ENCODE measurements at regions not wholly inside any gene's neighbourhood (a gene's known extent, or its start where the extent isn't known, plus 50 kb on each side); places are given as distances from the start of the nearest gene placed in this dataset.

DNA sequence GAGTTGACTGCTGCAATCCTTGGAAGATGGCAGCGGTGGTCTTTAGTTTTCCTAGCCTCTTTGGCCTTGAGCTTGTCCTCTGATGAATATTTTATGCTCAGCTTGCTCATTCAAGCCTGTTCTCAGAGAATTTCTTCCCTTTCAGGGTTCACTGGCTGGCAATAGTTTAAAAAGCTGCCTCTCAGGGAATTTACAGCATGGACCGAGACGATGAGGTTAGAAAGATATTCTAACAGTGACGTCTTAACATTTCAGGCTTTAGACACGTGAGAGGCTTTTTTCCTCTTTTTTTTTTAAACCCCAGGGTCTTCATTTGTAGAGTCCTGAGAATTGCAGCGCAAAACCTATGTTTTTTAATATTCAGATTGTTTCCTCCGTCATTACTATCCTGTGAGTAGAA is 120.3 kb upstream of the CLSTN2 start:
- Histone ChIP-seq H4K20me1 (ENCODE audit: insufficient read depth, low read length) (no peaks in the 10 kb centered on the region), H3K27me3 (replicated peaks; ENCODE audit: insufficient read depth, low read length) (no peaks in the 10 kb centered on the region), H3K4me2 (ENCODE audit: low read depth, low read length) (no peak overlapping the region), H3K9me3 (replicated peaks; ENCODE audit: insufficient read depth, low read length) (no peaks in the 10 kb centered on the region), H3K9ac (ENCODE audit: low read length) (no peak overlapping the region), H3K4me1 (ENCODE audit: low read length) (peaks cover 17% of the 10 kb centered on the region), H3K36me3 (replicated peaks; ENCODE audit: insufficient read depth, low read length) (no peaks in the 10 kb centered on the region), H3K9me2 (replicated peaks; ENCODE audit: insufficient read depth, low read length) (no peaks in the 10 kb centered on the region), H3K27ac (ENCODE audit: low read length) (no peak overlapping the region), H3K4me3 (ENCODE audit: low read length) (no peak overlapping the region), H3F3A (ENCODE audit: insufficient read depth, low read length) (no peaks in the 10 kb centered on the region), H3K79me2 (ENCODE audit: low read length) (no peaks in the 10 kb centered on the region), H2AFZ (ENCODE audit: low read length) (no peak overlapping the region)
- TF ChIP-seq, protein P1, sequence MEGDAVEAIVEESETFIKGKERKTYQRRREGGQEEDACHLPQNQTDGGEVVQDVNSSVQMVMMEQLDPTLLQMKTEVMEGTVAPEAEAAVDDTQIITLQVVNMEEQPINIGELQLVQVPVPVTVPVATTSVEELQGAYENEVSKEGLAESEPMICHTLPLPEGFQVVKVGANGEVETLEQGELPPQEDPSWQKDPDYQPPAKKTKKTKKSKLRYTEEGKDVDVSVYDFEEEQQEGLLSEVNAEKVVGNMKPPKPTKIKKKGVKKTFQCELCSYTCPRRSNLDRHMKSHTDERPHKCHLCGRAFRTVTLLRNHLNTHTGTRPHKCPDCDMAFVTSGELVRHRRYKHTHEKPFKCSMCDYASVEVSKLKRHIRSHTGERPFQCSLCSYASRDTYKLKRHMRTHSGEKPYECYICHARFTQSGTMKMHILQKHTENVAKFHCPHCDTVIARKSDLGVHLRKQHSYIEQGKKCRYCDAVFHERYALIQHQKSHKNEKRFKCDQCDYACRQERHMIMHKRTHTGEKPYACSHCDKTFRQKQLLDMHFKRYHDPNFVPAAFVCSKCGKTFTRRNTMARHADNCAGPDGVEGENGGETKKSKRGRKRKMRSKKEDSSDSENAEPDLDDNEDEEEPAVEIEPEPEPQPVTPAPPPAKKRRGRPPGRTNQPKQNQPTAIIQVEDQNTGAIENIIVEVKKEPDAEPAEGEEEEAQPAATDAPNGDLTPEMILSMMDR (IDR thresholded peaks at IDR 0.05; ENCODE audit: low read length): no peak
- TF ChIP-seq EZH2 (optimal IDR thresholded peaks at IDR 0.05; ENCODE audit: low read depth, low read length) (no peak), EZH2phosphoT487 (IDR thresholded peaks at IDR 0.05; ENCODE audit: low read length) (no peak)
- DNase-seq: no peak

DNA sequence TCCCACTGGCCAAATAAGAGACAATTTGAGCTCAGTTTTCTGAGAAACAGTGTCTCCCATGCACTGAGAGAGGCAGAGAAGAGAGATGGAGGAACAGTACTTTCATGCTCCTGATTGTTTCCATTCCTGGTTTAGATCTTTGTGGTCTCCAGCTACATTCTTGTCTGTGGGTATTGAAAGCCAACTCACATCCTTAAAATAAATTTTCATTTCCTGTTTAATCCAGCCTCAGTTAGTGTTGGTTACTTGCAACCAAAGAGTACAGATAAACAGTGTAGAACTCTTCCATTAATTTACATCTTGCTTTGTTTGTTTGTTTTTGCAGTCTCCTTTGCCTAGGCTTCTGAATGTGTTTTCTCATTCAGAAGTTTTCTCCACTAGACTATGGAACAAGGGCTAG is 123.7 kb upstream of the CLSTN2 start:
- no peak overlapping the region for H2AFZ ChIP-seq (ENCODE audit: low read length)
- no peaks in the 10 kb centered on the region for H3K36me3 ChIP-seq (replicated peaks; ENCODE audit: insufficient read depth, low read length)
- H3K9ac ChIP-seq (ENCODE audit: low read length): no peak overlapping the region
- H3F3A ChIP-seq (ENCODE audit: insufficient read depth, low read length): no peaks in the 10 kb centered on the region
- no peaks in the 10 kb centered on the region for H3K9me2 ChIP-seq (replicated peaks; ENCODE audit: insufficient read depth, low read length)
- H3K27ac ChIP-seq (ENCODE audit: low read length): no peak overlapping the region
- H4K20me1 ChIP-seq (ENCODE audit: insufficient read depth, low read length): no peaks in the 10 kb centered on the region
- no peak for DNase-seq
- no peak for TF ChIP-seq EZH2 (optimal IDR thresholded peaks at IDR 0.05; ENCODE audit: low read depth, low read length)
- TF ChIP-seq EZH2phosphoT487 (IDR thresholded peaks at IDR 0.05; ENCODE audit: low read length): no peak
- TF ChIP-seq, protein P1 (IDR thresholded peaks at IDR 0.05; ENCODE audit: low read length): no peak
- no peaks in the 10 kb centered on the region for H3K9me3 ChIP-seq (replicated peaks; ENCODE audit: insufficient read depth, low read length)
- no peak overlapping the region for H3K4me3 ChIP-seq (ENCODE audit: low read length)
- H3K79me2 ChIP-seq (ENCODE audit: low read length): no peaks in the 10 kb centered on the region
- peaks cover 17% of the 10 kb centered on the region for H3K4me1 ChIP-seq (ENCODE audit: low read length)
- no peaks in the 10 kb centered on the region for H3K27me3 ChIP-seq (replicated peaks; ENCODE audit: insufficient read depth, low read length)
- H3K4me2 ChIP-seq (ENCODE audit: low read depth, low read length): peak overlapping the region; percentile 24; the same call in 1 of the 2 replicates

DNA sequence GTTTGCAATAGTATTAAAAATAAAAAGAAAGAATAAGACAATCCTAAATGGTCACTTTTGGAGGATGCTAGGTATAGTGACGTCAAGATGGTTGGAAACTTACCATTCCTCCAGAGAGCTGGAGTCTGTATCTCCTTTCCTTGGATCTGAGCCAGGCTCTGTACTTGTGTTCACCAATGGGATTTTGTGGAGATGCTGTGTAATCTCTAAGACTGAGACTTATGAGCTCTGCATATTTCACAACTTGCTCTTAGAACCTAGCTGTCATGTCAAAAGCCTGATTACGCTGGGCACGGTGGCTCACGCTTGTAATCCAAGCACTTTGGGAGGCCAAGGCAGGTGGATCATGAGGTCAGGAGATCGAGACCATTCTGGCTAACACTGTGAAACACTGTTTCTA is 126.8 kb upstream of the CLSTN2 start:
- Histone ChIP-seq H4K20me1 (ENCODE audit: insufficient read depth, low read length) (no peaks in the 10 kb centered on the region), H3K4me2 (ENCODE audit: low read depth, low read length) (no peak overlapping the region), H3K9me3 (replicated peaks; ENCODE audit: insufficient read depth, low read length) (no peaks in the 10 kb centered on the region), H3K27ac (ENCODE audit: low read length) (no peak overlapping the region), H3K9me2 (replicated peaks; ENCODE audit: insufficient read depth, low read length) (no peaks in the 10 kb centered on the region), H3K4me3 (ENCODE audit: low read length) (no peak overlapping the region), H3K9ac (ENCODE audit: low read length) (no peak overlapping the region), H3K36me3 (replicated peaks; ENCODE audit: insufficient read depth, low read length) (no peaks in the 10 kb centered on the region), H3K4me1 (ENCODE audit: low read length) (peaks cover 17% of the 10 kb centered on the region), H3F3A (ENCODE audit: insufficient read depth, low read length) (no peaks in the 10 kb centered on the region), H3K79me2 (ENCODE audit: low read length) (no peaks in the 10 kb centered on the region), H3K27me3 (replicated peaks; ENCODE audit: insufficient read depth, low read length) (no peaks in the 10 kb centered on the region), H2AFZ (ENCODE audit: low read length) (no peak overlapping the region)
- no peak for TF ChIP-seq EZH2phosphoT487 (IDR thresholded peaks at IDR 0.05; ENCODE audit: low read length)
- TF ChIP-seq, protein P1 (IDR thresholded peaks at IDR 0.05; ENCODE audit: low read length): no peak
- TF ChIP-seq EZH2 (optimal IDR thresholded peaks at IDR 0.05; ENCODE audit: low read depth, low read length): no peak
- DNase-seq: no peak

Measured in MM.1S (cell line).